GM19239 (cell line): ENCODE measurements at regions not wholly inside any gene's neighbourhood (a gene's known extent, or its start where the extent isn't known, plus 50 kb on each side); places are given as distances from the start of the nearest gene placed in this dataset.

Source experiments
- DNase-seq: peaks from one replicate; pipeline ENCODE4 v3.0.0; 2011; ENCODE audit warnings: low spot score; ENCODE audit not compliant: insufficient read length
- FAIRE-seq: peaks from 2 replicates; lab custom pipeline; 2011; peaks lifted over from hg19 to GRCh38; lab: Jason Lieb, UNC

- FAIRE-seq (no peak), DNase-seq (no peak)
Observed at GRCh38 chr4:182193311-182193710, 49.9 kb upstream of the TENM3 start.
